ENCODE measurements at regions not wholly inside any gene's neighbourhood (a gene's known extent, or its start where the extent isn't known, plus 50 kb on each side); places are given as distances from the start of the nearest gene placed in this dataset.

DNA sequence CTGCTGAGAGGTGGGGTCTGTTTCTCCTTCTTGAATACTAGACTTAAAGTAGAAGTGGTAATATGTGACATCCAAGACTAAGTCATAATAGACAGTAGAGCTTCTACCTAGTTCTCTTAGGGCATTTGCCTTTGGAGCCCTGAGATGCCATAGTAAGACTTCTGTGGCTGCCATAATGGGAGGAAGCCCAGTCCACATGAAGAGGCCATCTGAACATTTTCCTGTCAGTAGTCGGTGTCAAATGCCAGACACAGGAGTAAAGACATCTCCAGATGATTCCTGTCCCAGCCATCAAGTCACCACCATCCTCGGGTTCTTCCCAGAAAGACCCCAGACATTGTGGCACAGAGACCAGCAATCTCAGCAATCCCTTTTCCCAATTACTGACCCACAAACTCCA, 58.1 kb upstream of the IRX6 start (continued):
- TF ChIP-seq ETS1 (IDR thresholded peaks at IDR 0.05): no peak

GRCh38 chr16:55271945-55272513, 52.0 kb upstream of the IRX6 start:
- Mint-ChIP-seq H3K27ac (no peak overlapping the region), H3K4me1 (peaks cover 2% of the 10 kb centered on the region; the same call in 1 of the 3 replicates), H3K27me3 (ENCODE audit: insufficient read depth, low read depth, poor library complexity) (peaks cover 1% of the 10 kb centered on the region), H3K36me3 (ENCODE audit: low read depth) (no peaks in the 10 kb centered on the region), H3K9me3 (no peaks in the 10 kb centered on the region; the same call in 1 of the 3 replicates), H3K4me3 (no peak overlapping the region)
- no peaks in the 10 kb centered on the region for H3K36me3 ChIP-seq (ENCODE audit: insufficient read depth)
- no peak for DNase-seq (ENCODE audit: low spot score)
- no peak overlapping the region for H3K27ac ChIP-seq (ENCODE audit: low read depth)
- no peaks in the 10 kb centered on the region for H3K79me2 ChIP-seq (replicated peaks; ENCODE audit: insufficient read depth)
- peaks cover 4% of the 10 kb centered on the region; the same call in 1 of the 2 replicates for H3K9me2 ChIP-seq (ENCODE audit: insufficient read depth)
- H3F3A ChIP-seq (replicated peaks; ENCODE audit: low read depth): no peaks in the 10 kb centered on the region
- no peak overlapping the region for H3K4me3 ChIP-seq
- TF ChIP-seq, protein P1, sequence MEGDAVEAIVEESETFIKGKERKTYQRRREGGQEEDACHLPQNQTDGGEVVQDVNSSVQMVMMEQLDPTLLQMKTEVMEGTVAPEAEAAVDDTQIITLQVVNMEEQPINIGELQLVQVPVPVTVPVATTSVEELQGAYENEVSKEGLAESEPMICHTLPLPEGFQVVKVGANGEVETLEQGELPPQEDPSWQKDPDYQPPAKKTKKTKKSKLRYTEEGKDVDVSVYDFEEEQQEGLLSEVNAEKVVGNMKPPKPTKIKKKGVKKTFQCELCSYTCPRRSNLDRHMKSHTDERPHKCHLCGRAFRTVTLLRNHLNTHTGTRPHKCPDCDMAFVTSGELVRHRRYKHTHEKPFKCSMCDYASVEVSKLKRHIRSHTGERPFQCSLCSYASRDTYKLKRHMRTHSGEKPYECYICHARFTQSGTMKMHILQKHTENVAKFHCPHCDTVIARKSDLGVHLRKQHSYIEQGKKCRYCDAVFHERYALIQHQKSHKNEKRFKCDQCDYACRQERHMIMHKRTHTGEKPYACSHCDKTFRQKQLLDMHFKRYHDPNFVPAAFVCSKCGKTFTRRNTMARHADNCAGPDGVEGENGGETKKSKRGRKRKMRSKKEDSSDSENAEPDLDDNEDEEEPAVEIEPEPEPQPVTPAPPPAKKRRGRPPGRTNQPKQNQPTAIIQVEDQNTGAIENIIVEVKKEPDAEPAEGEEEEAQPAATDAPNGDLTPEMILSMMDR (conservative IDR thresholded peaks at IDR 0.05; ENCODE audit: low read depth in 2 of 2): no peak
- TF ChIP-seq STAT1 (IDR thresholded peaks at IDR 0.05; ENCODE audit: unreplicated experiment) (no peak), NANOG (IDR thresholded peaks at IDR 0.05; ENCODE audit: borderline replicate concordance) (no peak), EZH2phosphoT487 (IDR thresholded peaks at IDR 0.05; ENCODE audit: unreplicated experiment) (no peak)
- TF ChIP-seq, protein P2, sequence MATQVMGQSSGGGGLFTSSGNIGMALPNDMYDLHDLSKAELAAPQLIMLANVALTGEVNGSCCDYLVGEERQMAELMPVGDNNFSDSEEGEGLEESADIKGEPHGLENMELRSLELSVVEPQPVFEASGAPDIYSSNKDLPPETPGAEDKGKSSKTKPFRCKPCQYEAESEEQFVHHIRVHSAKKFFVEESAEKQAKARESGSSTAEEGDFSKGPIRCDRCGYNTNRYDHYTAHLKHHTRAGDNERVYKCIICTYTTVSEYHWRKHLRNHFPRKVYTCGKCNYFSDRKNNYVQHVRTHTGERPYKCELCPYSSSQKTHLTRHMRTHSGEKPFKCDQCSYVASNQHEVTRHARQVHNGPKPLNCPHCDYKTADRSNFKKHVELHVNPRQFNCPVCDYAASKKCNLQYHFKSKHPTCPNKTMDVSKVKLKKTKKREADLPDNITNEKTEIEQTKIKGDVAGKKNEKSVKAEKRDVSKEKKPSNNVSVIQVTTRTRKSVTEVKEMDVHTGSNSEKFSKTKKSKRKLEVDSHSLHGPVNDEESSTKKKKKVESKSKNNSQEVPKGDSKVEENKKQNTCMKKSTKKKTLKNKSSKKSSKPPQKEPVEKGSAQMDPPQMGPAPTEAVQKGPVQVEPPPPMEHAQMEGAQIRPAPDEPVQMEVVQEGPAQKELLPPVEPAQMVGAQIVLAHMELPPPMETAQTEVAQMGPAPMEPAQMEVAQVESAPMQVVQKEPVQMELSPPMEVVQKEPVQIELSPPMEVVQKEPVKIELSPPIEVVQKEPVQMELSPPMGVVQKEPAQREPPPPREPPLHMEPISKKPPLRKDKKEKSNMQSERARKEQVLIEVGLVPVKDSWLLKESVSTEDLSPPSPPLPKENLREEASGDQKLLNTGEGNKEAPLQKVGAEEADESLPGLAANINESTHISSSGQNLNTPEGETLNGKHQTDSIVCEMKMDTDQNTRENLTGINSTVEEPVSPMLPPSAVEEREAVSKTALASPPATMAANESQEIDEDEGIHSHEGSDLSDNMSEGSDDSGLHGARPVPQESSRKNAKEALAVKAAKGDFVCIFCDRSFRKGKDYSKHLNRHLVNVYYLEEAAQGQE (IDR thresholded peaks at IDR 0.05; ENCODE audit: unreplicated experiment): no peak
- no peaks in the 10 kb centered on the region for H3K4me1 ChIP-seq (ENCODE audit: insufficient read depth)
- no peaks in the 10 kb centered on the region for H4K20me1 ChIP-seq (replicated peaks; ENCODE audit: insufficient read depth)
- H3K27me3 ChIP-seq (ENCODE audit: insufficient read depth): no peaks in the 10 kb centered on the region
- no peak overlapping the region for H2AFZ ChIP-seq
- H3K4me2 ChIP-seq: no peak overlapping the region
- no peak for ATAC-seq

DNA sequence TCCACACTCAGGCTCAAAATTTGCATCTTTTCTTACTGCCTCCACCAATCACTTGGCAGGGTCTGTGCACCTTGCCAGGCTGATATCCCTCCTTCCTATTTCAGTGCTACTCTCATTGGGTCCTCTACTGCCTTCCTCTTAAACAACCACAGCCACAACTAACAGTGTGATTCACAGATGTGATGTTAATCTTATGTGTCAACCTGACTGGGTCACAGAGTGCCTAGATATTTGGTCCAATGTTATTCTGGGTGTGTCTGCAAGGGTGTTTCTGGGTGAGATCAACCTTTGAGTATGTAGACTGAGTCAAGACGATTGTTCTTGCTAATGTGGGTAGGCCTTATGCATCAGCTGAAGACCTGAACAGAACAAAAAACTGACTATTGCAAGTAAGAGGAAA, 51.3 kb upstream of the IRX6 start:
- H3K27ac ChIP-seq (ENCODE audit: low read depth): no peak overlapping the region
- H3F3A ChIP-seq (replicated peaks; ENCODE audit: low read depth): no peaks in the 10 kb centered on the region
- no peaks in the 10 kb centered on the region for H3K27me3 ChIP-seq (ENCODE audit: insufficient read depth)
- H3K36me3 Mint-ChIP-seq (ENCODE audit: low read depth): no peaks in the 10 kb centered on the region
- no peaks in the 10 kb centered on the region for H3K36me3 ChIP-seq (ENCODE audit: insufficient read depth)
- no peak overlapping the region for H3K4me2 ChIP-seq
- H3K4me3 Mint-ChIP-seq: no peak overlapping the region
- H2AFZ ChIP-seq: no peak overlapping the region
- peaks cover 4% of the 10 kb centered on the region; the same call in 1 of the 3 replicates for H3K4me1 Mint-ChIP-seq
- no peak for DNase-seq (ENCODE audit: low spot score)
- H3K27ac Mint-ChIP-seq: no peak overlapping the region
- peaks cover 4% of the 10 kb centered on the region; the same call in 1 of the 2 replicates for H3K9me2 ChIP-seq (ENCODE audit: insufficient read depth)
- no peaks in the 10 kb centered on the region for H3K4me1 ChIP-seq (ENCODE audit: insufficient read depth)
- H3K79me2 ChIP-seq (replicated peaks; ENCODE audit: insufficient read depth): no peaks in the 10 kb centered on the region
- no peak overlapping the region for H3K4me3 ChIP-seq
- H3K27me3 Mint-ChIP-seq (ENCODE audit: insufficient read depth, low read depth, poor library complexity): no peaks in the 10 kb centered on the region
- H3K9me3 Mint-ChIP-seq: no peaks in the 10 kb centered on the region; the same call in 1 of the 3 replicates
- H4K20me1 ChIP-seq (replicated peaks; ENCODE audit: insufficient read depth): no peaks in the 10 kb centered on the region
- no peak for ATAC-seq
- no peak for TF ChIP-seq STAT1 (IDR thresholded peaks at IDR 0.05; ENCODE audit: unreplicated experiment)
- no peak for TF ChIP-seq CREB1 (CRISPR knock-in tag; IDR thresholded peaks at IDR 0.05; ENCODE audit: low read depth)
- TF ChIP-seq, protein P1 (conservative IDR thresholded peaks at IDR 0.05; ENCODE audit: low read depth in 2 of 2): no peak
- no peak for TF ChIP-seq EZH2phosphoT487 (IDR thresholded peaks at IDR 0.05; ENCODE audit: unreplicated experiment)
- TF ChIP-seq ZNF114 (CRISPR knock-in tag; IDR thresholded peaks at IDR 0.05): no peak
- TF ChIP-seq POLR2AphosphoS5 (IDR thresholded peaks at IDR 0.05; ENCODE audit: low read depth): no peak
- no peak for TF ChIP-seq ETS1 (IDR thresholded peaks at IDR 0.05)
- TF ChIP-seq JUNB (IDR thresholded peaks at IDR 0.05; ENCODE audit: unreplicated experiment): no peak
